DOHH2 (cell line): ENCODE measurements at regions not wholly inside any gene's neighbourhood (a gene's known extent, or its start where the extent isn't known, plus 50 kb on each side); places are given as distances from the start of the nearest gene placed in this dataset.

Experiments
- EZH2phosphoT487 ChIP-seq: fragments of 200-600 bp; sonication (generic); IDR thresholded peaks from 2 replicates; pipeline ENCODE4 v1.6.1; 2017; ENCODE audit warnings: borderline replicate concordance, mild to moderate bottlenecking, antibody characterized with exemption, low read length, moderate library complexity, mixed read lengths
- TF ChIP-seq, protein P1 (sequence below): fragments of 200-600 bp; sonication (generic); IDR thresholded peaks from one replicate; pipeline ENCODE4 v1.5.1; 2014; ENCODE audit warnings: antibody characterized with exemption, mild to moderate bottlenecking, low read depth, low read length; ENCODE audit not compliant: poor library complexity, severe bottlenecking

- TF ChIP-seq, protein P1, sequence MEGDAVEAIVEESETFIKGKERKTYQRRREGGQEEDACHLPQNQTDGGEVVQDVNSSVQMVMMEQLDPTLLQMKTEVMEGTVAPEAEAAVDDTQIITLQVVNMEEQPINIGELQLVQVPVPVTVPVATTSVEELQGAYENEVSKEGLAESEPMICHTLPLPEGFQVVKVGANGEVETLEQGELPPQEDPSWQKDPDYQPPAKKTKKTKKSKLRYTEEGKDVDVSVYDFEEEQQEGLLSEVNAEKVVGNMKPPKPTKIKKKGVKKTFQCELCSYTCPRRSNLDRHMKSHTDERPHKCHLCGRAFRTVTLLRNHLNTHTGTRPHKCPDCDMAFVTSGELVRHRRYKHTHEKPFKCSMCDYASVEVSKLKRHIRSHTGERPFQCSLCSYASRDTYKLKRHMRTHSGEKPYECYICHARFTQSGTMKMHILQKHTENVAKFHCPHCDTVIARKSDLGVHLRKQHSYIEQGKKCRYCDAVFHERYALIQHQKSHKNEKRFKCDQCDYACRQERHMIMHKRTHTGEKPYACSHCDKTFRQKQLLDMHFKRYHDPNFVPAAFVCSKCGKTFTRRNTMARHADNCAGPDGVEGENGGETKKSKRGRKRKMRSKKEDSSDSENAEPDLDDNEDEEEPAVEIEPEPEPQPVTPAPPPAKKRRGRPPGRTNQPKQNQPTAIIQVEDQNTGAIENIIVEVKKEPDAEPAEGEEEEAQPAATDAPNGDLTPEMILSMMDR: no peak
- no peak for TF ChIP-seq EZH2phosphoT487
Measured at GRCh38 chr15:38084289-38084688, 149.8 kb downstream of the TMCO5A start.
